Kidney (tissue), 13 donors: ENCODE measurements at regions not wholly inside any gene's neighbourhood (a gene's known extent, or its start where the extent isn't known, plus 50 kb on each side); places are given as distances from the start of the nearest gene placed in this dataset.

Experiments used
- DNase-seq, 5 donors: peaks; one replicate each; pipeline ENCODE4 v3.0.0-alpha.2; 2013 to 2020
- FAIRE-seq: peaks from 2 replicates; lab custom pipeline; 2012; peaks lifted over from hg19 to GRCh38; lab: Jason Lieb, UNC
- H3K27ac ChIP-seq, 2 donors: one replicate each; pipeline ENCODE4 v1.7.0; 2013; ENCODE audit warnings: low read depth in 2 of 2, low read length in 2 of 2, inconsistent platforms in 1 of 2
- H3K27me3 ChIP-seq: one replicate; pipeline ENCODE4 v1.7.1; 2013; ENCODE audit warnings: low read length, inconsistent platforms; ENCODE audit not compliant: control insufficient read depth, insufficient read depth
- H3K36me3 ChIP-seq, 3 donors: one replicate each; pipeline versions ENCODE4 v1.7.0 to v1.7.1; 2013; ENCODE audit warnings: low read length in 3 of 3, control low read depth in 1 of 3, inconsistent platforms in 1 of 3; ENCODE audit not compliant: insufficient read depth in 3 of 3, control insufficient read depth in 2 of 3
- H3K4me1 ChIP-seq, 3 donors: one replicate each; pipeline versions ENCODE4 v1.7.0 to v1.7.1; 2013; ENCODE audit warnings: low read length in 3 of 3, inconsistent platforms in 1 of 3, low read depth in 1 of 3; ENCODE audit not compliant: control insufficient read depth in 2 of 3, insufficient read depth in 2 of 3
- H3K4me3 ChIP-seq, 3 donors: one replicate each; pipeline versions ENCODE4 v1.7.0 to v1.8.1; 2013; ENCODE audit warnings: low read length in 3 of 3, control low read depth in 1 of 3, inconsistent platforms in 1 of 3
- H3K9ac ChIP-seq, 3 donors: one replicate each; pipeline versions ENCODE4 v1.7.0 to v1.7.1; 2013; ENCODE audit warnings: low read length in 3 of 3, control low read depth in 1 of 3, inconsistent platforms in 1 of 3
- H3K9me3 ChIP-seq, 3 donors: one replicate each; pipeline versions ENCODE4 v1.7.0 to v1.7.1; 2013; ENCODE audit warnings: low read length in 3 of 3, control low read depth in 1 of 3, inconsistent platforms in 1 of 3; ENCODE audit not compliant: control insufficient read depth in 2 of 3, insufficient read depth in 1 of 3
- CTCF ChIP-seq: IDR thresholded peaks from 3 replicates; pipeline ENCODE4 v1.5.1; 2012; ENCODE audit warnings: mild to moderate bottlenecking, moderate library complexity, borderline replicate concordance; ENCODE audit not compliant: insufficient read depth; ENCODE audit errors: extremely low read depth
- intact Hi-C: fragments of 100-400 bp; cut with DNase I; formaldehyde crosslinking; loops from one replicate; pipeline ENCODE4 v1.11.1; 2022
- donor health status: control.
- donor health status: control.
- donor health status: control.
- donor health status: control.
- donor health status: control.
- donor health status: DM: yes; HTN: yes; CAD: no.
- donor health status: Normal renal cell carcinoma (clear cell type).

- Histone ChIP-seq H3K36me3 (no peaks in the 10 kb centered on the region), H3K27ac (no peak overlapping the region), H3K9me3 (no peaks in the 10 kb centered on the region), H3K27me3 (no peaks in the 10 kb centered on the region), H3K4me3 (no peak overlapping the region), H3K9ac (no peak overlapping the region), H3K4me1 (no peaks in the 10 kb centered on the region)
- TF ChIP-seq CTCF, result no peak
- DNase-seq (no peak), FAIRE-seq (no peak)
- intact Hi-C loops, result no loop called here
These were observed 1153.9 kb upstream of the NCAM2 start for GRCh38 chr21:19844334-19844733.

GRCh38 chr21:19850157-19850556, 1148.1 kb upstream of the NCAM2 start:
- no peak for TF ChIP-seq CTCF
- H3K27ac ChIP-seq, result no peak overlapping the region
- no peaks in the 10 kb centered on the region for H3K27me3 ChIP-seq
- no peak for FAIRE-seq
- intact Hi-C loops, result no loop called here
- H3K36me3 ChIP-seq, result no peaks in the 10 kb centered on the region
- H3K4me1 ChIP-seq, result no peaks in the 10 kb centered on the region
- no peak overlapping the region for H3K4me3 ChIP-seq
- no peak overlapping the region for H3K9ac ChIP-seq
- no peaks in the 10 kb centered on the region for H3K9me3 ChIP-seq
- no peak for DNase-seq

GRCh38 chr21:19853061-19853460, 1145.1 kb upstream of the NCAM2 start:
- Histone ChIP-seq H3K27me3 (no peaks in the 10 kb centered on the region), H3K27ac (no peak overlapping the region), H3K4me1 (no peaks in the 10 kb centered on the region), H3K9ac (no peak overlapping the region), H3K9me3 (no peaks in the 10 kb centered on the region), H3K36me3 (no peaks in the 10 kb centered on the region), H3K4me3 (no peak overlapping the region)
- FAIRE-seq (no peak), DNase-seq (peak in 1 of 5 donors; percentile 62)
- intact Hi-C loops, result no loop called here
- no peak for TF ChIP-seq CTCF
